HL-60 (cell line): ENCODE measurements at regions not wholly inside any gene's neighbourhood (a gene's known extent, or its start where the extent isn't known, plus 50 kb on each side); places are given as distances from the start of the nearest gene placed in this dataset.

ENCODE experiments used
- DNase-seq, 2 experiments: peaks; one replicate each; pipeline ENCODE4 v3.0.0-alpha.2; 2010 to 2020; ENCODE audit warnings: low read depth in 1 of 2, low spot score in 1 of 2
- H3K27ac ChIP-seq: fragments of 250-450 bp; sonication (Bioruptor Pico); replicated peaks from 2 replicates; pipeline ENCODE4 v1.5.1; 2020; ENCODE audit warnings: mild to moderate bottlenecking, moderate library complexity
- H3K27me3 ChIP-seq: fragments of 250-450 bp; sonication (Bioruptor Pico); 2 replicates; pipeline ENCODE4 v1.5.1; 2021; ENCODE audit warnings: mild to moderate bottlenecking, moderate library complexity; ENCODE audit not compliant: insufficient read depth, poor library complexity, severe bottlenecking
- H3K4me3 ChIP-seq: replicated peaks from 2 replicates; pipeline ENCODE4 v1.5.1; 2011; ENCODE audit warnings: mild to moderate bottlenecking, control low read depth, low read length; ENCODE audit not compliant: insufficient read depth
- GABPA ChIP-seq: IDR thresholded peaks from 2 replicates; pipeline ENCODE4 v1.6.1; 2012; ENCODE audit warnings: low read depth
- POLR2AphosphoS5 ChIP-seq: IDR thresholded peaks from 2 replicates; pipeline ENCODE4 v1.6.1; 2012; ENCODE audit warnings: low read depth
- SPI1 ChIP-seq: IDR thresholded peaks from 2 replicates; pipeline ENCODE4 v1.6.1; 2012; ENCODE audit warnings: low read depth, mild to moderate bottlenecking, borderline replicate concordance
- TF ChIP-seq, protein P1 (sequence below): IDR thresholded peaks from 2 replicates; pipeline ENCODE4 v1.6.1; 2012; ENCODE audit warnings: low read depth; ENCODE audit not compliant: insufficient replicate concordance
- TF ChIP-seq, protein P2 (sequence below): IDR thresholded peaks from one replicate; pipeline ENCODE4 v1.5.1; 2011; ENCODE audit warnings: low read length, control low read depth, inconsistent platforms; ENCODE audit not compliant: insufficient read depth

DNA sequence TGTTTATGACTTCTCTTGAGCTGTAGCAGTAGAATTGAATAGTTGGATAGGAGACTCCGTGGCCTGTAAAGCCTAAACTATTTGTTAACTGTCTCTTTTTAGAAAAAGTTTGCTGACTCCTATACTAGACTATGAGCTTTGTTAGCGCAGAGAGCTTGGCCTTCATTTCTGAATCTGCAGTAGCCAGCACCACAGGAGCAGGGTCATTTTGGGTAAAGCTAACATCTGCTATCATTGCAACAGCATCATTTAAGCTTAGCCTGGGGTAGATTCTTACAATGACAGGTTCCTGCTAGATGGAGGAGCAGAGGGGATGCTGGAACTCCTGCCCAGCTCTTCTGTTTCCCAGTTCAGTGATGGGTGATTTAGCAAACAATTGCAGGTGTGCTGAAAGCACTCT is 133.7 kb upstream of the ASTN2 start:
- Histone ChIP-seq H3K27me3 (peaks cover 13% of the 10 kb centered on the region), H3K27ac (no peak overlapping the region), H3K4me3 (no peak overlapping the region)
- DNase-seq: no peak
- TF ChIP-seq, protein P1, sequence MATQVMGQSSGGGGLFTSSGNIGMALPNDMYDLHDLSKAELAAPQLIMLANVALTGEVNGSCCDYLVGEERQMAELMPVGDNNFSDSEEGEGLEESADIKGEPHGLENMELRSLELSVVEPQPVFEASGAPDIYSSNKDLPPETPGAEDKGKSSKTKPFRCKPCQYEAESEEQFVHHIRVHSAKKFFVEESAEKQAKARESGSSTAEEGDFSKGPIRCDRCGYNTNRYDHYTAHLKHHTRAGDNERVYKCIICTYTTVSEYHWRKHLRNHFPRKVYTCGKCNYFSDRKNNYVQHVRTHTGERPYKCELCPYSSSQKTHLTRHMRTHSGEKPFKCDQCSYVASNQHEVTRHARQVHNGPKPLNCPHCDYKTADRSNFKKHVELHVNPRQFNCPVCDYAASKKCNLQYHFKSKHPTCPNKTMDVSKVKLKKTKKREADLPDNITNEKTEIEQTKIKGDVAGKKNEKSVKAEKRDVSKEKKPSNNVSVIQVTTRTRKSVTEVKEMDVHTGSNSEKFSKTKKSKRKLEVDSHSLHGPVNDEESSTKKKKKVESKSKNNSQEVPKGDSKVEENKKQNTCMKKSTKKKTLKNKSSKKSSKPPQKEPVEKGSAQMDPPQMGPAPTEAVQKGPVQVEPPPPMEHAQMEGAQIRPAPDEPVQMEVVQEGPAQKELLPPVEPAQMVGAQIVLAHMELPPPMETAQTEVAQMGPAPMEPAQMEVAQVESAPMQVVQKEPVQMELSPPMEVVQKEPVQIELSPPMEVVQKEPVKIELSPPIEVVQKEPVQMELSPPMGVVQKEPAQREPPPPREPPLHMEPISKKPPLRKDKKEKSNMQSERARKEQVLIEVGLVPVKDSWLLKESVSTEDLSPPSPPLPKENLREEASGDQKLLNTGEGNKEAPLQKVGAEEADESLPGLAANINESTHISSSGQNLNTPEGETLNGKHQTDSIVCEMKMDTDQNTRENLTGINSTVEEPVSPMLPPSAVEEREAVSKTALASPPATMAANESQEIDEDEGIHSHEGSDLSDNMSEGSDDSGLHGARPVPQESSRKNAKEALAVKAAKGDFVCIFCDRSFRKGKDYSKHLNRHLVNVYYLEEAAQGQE: no peak
- TF ChIP-seq, protein P2, sequence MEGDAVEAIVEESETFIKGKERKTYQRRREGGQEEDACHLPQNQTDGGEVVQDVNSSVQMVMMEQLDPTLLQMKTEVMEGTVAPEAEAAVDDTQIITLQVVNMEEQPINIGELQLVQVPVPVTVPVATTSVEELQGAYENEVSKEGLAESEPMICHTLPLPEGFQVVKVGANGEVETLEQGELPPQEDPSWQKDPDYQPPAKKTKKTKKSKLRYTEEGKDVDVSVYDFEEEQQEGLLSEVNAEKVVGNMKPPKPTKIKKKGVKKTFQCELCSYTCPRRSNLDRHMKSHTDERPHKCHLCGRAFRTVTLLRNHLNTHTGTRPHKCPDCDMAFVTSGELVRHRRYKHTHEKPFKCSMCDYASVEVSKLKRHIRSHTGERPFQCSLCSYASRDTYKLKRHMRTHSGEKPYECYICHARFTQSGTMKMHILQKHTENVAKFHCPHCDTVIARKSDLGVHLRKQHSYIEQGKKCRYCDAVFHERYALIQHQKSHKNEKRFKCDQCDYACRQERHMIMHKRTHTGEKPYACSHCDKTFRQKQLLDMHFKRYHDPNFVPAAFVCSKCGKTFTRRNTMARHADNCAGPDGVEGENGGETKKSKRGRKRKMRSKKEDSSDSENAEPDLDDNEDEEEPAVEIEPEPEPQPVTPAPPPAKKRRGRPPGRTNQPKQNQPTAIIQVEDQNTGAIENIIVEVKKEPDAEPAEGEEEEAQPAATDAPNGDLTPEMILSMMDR: no peak
- TF ChIP-seq GABPA (no peak), SPI1 (no peak), POLR2AphosphoS5 (no peak)

DNA sequence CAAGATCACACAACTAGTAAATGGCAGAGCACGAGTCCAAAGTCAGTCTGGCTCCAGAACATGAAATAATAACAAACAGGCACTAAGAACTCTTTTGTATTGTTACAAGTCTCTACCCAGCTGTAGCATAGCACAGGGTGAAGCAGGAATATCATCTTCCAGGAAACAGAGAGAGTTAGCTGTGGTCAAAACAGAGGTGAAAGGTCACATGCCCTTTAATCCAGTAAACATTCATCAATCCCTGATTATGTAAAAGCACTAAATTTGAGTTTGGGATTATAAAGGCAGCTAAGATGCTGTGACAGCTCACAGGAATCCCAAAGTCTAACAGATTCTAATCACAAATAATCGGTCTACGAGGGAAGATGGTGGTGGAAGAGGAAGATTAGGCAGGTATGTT is 133.0 kb upstream of the ASTN2 start:
- peaks cover 13% of the 10 kb centered on the region for H3K27me3 ChIP-seq
- H3K4me3 ChIP-seq: no peak overlapping the region
- TF ChIP-seq POLR2AphosphoS5 (no peak), GABPA (no peak), SPI1 (no peak)
- TF ChIP-seq, protein P1: no peak
- TF ChIP-seq, protein P2: no peak
- no peak overlapping the region for H3K27ac ChIP-seq
- DNase-seq: no peak

DNA sequence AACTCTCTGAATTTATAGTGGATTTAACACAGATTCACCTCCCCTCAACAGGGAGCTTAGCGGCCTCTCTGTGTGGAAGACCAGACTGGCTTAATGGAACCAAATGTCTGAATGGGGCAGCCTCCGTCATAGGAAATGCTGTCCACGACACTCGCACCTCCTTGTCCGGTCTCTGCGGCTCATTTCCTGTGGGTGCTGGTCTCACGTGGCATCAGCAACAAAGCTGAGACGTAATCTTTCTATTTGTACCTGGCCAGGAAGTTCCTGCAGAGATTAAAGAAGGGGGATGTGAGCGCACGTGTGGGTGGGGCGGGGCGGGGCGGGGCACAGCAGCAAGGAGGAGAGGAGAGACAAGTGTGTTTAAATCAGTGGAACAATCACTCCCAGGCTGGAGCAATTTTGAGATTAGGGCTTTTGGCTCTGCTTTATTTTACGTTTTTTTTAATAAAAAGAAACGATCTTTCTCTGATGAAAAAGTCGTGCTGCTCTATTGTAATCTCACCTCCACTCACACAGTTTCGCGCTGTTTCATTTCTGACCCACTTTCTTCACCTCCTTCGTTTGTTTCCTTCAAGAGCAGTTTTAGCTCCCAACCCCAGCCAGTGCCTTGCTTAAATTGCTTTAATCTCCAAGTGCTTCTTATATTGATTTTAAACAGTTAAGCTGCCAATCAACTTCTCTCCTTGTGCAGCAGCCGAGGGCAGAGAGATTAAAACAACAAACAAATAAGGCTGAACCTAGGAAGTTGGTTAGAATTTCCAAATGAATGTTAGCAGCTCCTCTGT is 132.2 kb upstream of the ASTN2 start:
- Histone ChIP-seq H3K27me3 (peaks cover 13% of the 10 kb centered on the region), H3K4me3 (no peak overlapping the region), H3K27ac (no peak overlapping the region)
- TF ChIP-seq, protein P2: no peak
- TF ChIP-seq GABPA: no peak
- no peak for DNase-seq

GRCh38 chr9:117545846-117546245 is 131.0 kb upstream of the ASTN2 start:
- DNase-seq: no peak
- H3K27ac ChIP-seq: no peak overlapping the region
- TF ChIP-seq GABPA (no peak), POLR2AphosphoS5 (no peak), SPI1 (no peak)
- TF ChIP-seq, protein P1: no peak
- TF ChIP-seq, protein P2: no peak
- peaks cover 13% of the 10 kb centered on the region for H3K27me3 ChIP-seq
- no peak overlapping the region for H3K4me3 ChIP-seq
